ENCODE measurements at regions not wholly inside any gene's neighbourhood (a gene's known extent, or its start where the extent isn't known, plus 50 kb on each side); places are given as distances from the start of the nearest gene placed in this dataset.

GRCh38 chr3:14311729-14312128, 90.7 kb upstream of the SLC6A6 start:
- no peak for DNase-seq (ENCODE audit: low spot score)
- no peak overlapping the region for H3K4me3 Mint-ChIP-seq
- no peak overlapping the region for H3K27ac Mint-ChIP-seq
- ChIA-PET POLR2A (no interaction called here), CTCF (interaction anchor here (1.6 kb wide), 1 partner anchor 46 kb away, joined by 3 read pairs; no protein-coding TSS in a partner anchor)
- no peak for ATAC-seq
- peaks cover 30% of the 10 kb centered on the region for H3K27me3 Mint-ChIP-seq (ENCODE audit: low read depth)
- no peaks in the 10 kb centered on the region for H3K36me3 Mint-ChIP-seq
- TF ChIP-seq ETV6 (CRISPR knock-in tag; IDR thresholded peaks at IDR 0.05): no peak
- peaks cover 15% of the 10 kb centered on the region for H3K9me3 Mint-ChIP-seq
- 0 out of 2 replicates have a peak, but pooled peaks cover 3% of the 10 kb centered on the region for H3K4me1 Mint-ChIP-seq

- Mint-ChIP-seq H3K4me1 (peaks cover 8% of the 10 kb centered on the region), H3K27ac (no peak overlapping the region), H3K4me3 (no peak overlapping the region), H3K9me3 (peaks cover 15% of the 10 kb centered on the region), H3K27me3 (ENCODE audit: low read depth) (peaks cover 30% of the 10 kb centered on the region), H3K36me3 (no peaks in the 10 kb centered on the region)
- CTCF ChIA-PET: interaction anchor here (1.6 kb wide), 1 partner anchor 45 kb away, joined by 3 read pairs; no protein-coding TSS in a partner anchor
- ATAC-seq (0 out of 2 replicates have a peak, but pooled peaks have one; percentile 43), DNase-seq (ENCODE audit: low spot score) (no peak)
- POLR2A ChIA-PET: no interaction called here
- TF ChIP-seq JAZF1 (CRISPR knock-in tag; IDR thresholded peaks at IDR 0.05) (no peak), HMGXB4 (CRISPR knock-in tag; IDR thresholded peaks at IDR 0.05) (no peak), ZNF121 (CRISPR knock-in tag; IDR thresholded peaks at IDR 0.05) (no peak)
These were observed 90.0 kb upstream of the SLC6A6 start for GRCh38 chr3:14312375-14312774.

- CTCF ChIA-PET: interaction anchor here (0.8 to 1.2 kb wide), 4 partner anchors 38 to 114 kb away, joined by 3 to 4 read pairs (median 3); no protein-coding TSS in a partner anchor
- Mint-ChIP-seq H3K9me3 (peaks cover 4% of the 10 kb centered on the region), H3K36me3 (peaks cover 3% of the 10 kb centered on the region; the same call in 1 of the 2 replicates), H3K4me3 (no peak overlapping the region), H3K4me1 (peaks cover 23% of the 10 kb centered on the region), H3K27me3 (ENCODE audit: low read depth) (peaks cover 13% of the 10 kb centered on the region), H3K27ac (no peak overlapping the region)
- ATAC-seq (peak; percentile 3; the same call in 1 of the 2 replicates), DNase-seq (ENCODE audit: low spot score) (no peak)
- POLR2A ChIA-PET: no interaction called here
- TF ChIP-seq ZNF423 (CRISPR knock-in tag; IDR thresholded peaks at IDR 0.05) (peak; percentile 29; the same call in 1 of the 2 replicates), E2F4 (CRISPR knock-in tag; IDR thresholded peaks at IDR 0.05; ENCODE audit: borderline replicate concordance, low read depth) (no peak), GABPB1 (CRISPR knock-in tag; IDR thresholded peaks at IDR 0.05) (no peak), TP53 (CRISPR knock-in tag; IDR thresholded peaks at IDR 0.05) (no peak), GTF2I (CRISPR knock-in tag; conservative IDR thresholded peaks at IDR 0.05) (peak; percentile 76; the same call in 1 of the 2 replicates), ZSCAN18 (CRISPR knock-in tag; IDR thresholded peaks at IDR 0.05) (no peak), ZNF281 (CRISPR knock-in tag; IDR thresholded peaks at IDR 0.05) (no peak)
These were observed 85.3 kb upstream of the SLC6A6 start for GRCh38 chr3:14317057-14317553.

GRCh38 chr3:14318646-14319045, 83.8 kb upstream of the SLC6A6 start:
- CTCF ChIA-PET: no interaction called here
- peaks cover 23% of the 10 kb centered on the region for H3K4me1 Mint-ChIP-seq
- H3K36me3 Mint-ChIP-seq: peaks cover 3% of the 10 kb centered on the region; the same call in 1 of the 2 replicates
- H3K4me3 Mint-ChIP-seq: no peak overlapping the region
- DNase-seq (ENCODE audit: low spot score): no peak
- H3K27ac Mint-ChIP-seq: no peak overlapping the region
- POLR2A ChIA-PET: no interaction called here
- ATAC-seq: no peak
- peaks cover 5% of the 10 kb centered on the region; the same call in 1 of the 2 replicates for H3K27me3 Mint-ChIP-seq (ENCODE audit: low read depth)
- H3K9me3 Mint-ChIP-seq: peaks cover 4% of the 10 kb centered on the region
- TF ChIP-seq ZNF512 (CRISPR knock-in tag; IDR thresholded peaks at IDR 0.05; ENCODE audit: borderline replicate concordance) (no peak), NFYB (CRISPR knock-in tag; conservative IDR thresholded peaks at IDR 0.05; ENCODE audit: low read depth) (no peak), ZMAT4 (CRISPR knock-in tag; IDR thresholded peaks at IDR 0.05) (no peak)

Measured in WTC11 (cell line).